ENCODE measurements at regions not wholly inside any gene's neighbourhood (a gene's known extent, or its start where the extent isn't known, plus 50 kb on each side); places are given as distances from the start of the nearest gene placed in this dataset.
"Not testable (repeated sequence)": the region's sequence is repeated elsewhere in the genome, so short reads cannot be mapped to it uniquely, and the experiment has no call there.

- TF ChIP-seq, protein P1, sequence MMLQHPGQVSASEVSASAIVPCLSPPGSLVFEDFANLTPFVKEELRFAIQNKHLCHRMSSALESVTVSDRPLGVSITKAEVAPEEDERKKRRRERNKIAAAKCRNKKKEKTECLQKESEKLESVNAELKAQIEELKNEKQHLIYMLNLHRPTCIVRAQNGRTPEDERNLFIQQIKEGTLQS (IDR thresholded peaks at IDR 0.05): not testable (repeated sequence)
- TF ChIP-seq, protein P2, sequence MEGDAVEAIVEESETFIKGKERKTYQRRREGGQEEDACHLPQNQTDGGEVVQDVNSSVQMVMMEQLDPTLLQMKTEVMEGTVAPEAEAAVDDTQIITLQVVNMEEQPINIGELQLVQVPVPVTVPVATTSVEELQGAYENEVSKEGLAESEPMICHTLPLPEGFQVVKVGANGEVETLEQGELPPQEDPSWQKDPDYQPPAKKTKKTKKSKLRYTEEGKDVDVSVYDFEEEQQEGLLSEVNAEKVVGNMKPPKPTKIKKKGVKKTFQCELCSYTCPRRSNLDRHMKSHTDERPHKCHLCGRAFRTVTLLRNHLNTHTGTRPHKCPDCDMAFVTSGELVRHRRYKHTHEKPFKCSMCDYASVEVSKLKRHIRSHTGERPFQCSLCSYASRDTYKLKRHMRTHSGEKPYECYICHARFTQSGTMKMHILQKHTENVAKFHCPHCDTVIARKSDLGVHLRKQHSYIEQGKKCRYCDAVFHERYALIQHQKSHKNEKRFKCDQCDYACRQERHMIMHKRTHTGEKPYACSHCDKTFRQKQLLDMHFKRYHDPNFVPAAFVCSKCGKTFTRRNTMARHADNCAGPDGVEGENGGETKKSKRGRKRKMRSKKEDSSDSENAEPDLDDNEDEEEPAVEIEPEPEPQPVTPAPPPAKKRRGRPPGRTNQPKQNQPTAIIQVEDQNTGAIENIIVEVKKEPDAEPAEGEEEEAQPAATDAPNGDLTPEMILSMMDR (IDR thresholded peaks at IDR 0.05; ENCODE audit: low read depth, low read length, missing input control): not testable (repeated sequence)
- TF ChIP-seq, protein P3, sequence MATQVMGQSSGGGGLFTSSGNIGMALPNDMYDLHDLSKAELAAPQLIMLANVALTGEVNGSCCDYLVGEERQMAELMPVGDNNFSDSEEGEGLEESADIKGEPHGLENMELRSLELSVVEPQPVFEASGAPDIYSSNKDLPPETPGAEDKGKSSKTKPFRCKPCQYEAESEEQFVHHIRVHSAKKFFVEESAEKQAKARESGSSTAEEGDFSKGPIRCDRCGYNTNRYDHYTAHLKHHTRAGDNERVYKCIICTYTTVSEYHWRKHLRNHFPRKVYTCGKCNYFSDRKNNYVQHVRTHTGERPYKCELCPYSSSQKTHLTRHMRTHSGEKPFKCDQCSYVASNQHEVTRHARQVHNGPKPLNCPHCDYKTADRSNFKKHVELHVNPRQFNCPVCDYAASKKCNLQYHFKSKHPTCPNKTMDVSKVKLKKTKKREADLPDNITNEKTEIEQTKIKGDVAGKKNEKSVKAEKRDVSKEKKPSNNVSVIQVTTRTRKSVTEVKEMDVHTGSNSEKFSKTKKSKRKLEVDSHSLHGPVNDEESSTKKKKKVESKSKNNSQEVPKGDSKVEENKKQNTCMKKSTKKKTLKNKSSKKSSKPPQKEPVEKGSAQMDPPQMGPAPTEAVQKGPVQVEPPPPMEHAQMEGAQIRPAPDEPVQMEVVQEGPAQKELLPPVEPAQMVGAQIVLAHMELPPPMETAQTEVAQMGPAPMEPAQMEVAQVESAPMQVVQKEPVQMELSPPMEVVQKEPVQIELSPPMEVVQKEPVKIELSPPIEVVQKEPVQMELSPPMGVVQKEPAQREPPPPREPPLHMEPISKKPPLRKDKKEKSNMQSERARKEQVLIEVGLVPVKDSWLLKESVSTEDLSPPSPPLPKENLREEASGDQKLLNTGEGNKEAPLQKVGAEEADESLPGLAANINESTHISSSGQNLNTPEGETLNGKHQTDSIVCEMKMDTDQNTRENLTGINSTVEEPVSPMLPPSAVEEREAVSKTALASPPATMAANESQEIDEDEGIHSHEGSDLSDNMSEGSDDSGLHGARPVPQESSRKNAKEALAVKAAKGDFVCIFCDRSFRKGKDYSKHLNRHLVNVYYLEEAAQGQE (IDR thresholded peaks at IDR 0.05): not testable (repeated sequence)
- not testable (repeated sequence) for TF ChIP-seq TAF1 (conservative IDR thresholded peaks at IDR 0.05); RAD21 (IDR thresholded peaks at IDR 0.05); ZBTB33 (IDR thresholded peaks at IDR 0.05); JUND (IDR thresholded peaks at IDR 0.05); YY1 (IDR thresholded peaks at IDR 0.05); FOXA2 (IDR thresholded peaks at IDR 0.05)
- TF ChIP-seq, protein P4, sequence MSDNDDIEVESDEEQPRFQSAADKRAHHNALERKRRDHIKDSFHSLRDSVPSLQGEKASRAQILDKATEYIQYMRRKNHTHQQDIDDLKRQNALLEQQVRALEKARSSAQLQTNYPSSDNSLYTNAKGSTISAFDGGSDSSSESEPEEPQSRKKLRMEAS (IDR thresholded peaks at IDR 0.05): not testable (repeated sequence)
Measured at GRCh38 chr7:153076289-153076688, 316.7 kb downstream of the ACTR3B start.

Data from liver (tissue), 3 donors.